OCI-LY7 (cell line): ENCODE measurements at regions not wholly inside any gene's neighbourhood (a gene's known extent, or its start where the extent isn't known, plus 50 kb on each side); places are given as distances from the start of the nearest gene placed in this dataset.

Experiments used
- CTCF ChIP-seq: fragments of 200-600 bp; sonication (generic); conservative IDR thresholded peaks from 2 replicates; pipeline ENCODE4 v1.5.1; 2014; ENCODE audit warnings: mild to moderate bottlenecking, antibody characterized with exemption, low read length, moderate library complexity, mixed read lengths
- EZH2phosphoT487 ChIP-seq: fragments of 200-600 bp; sonication (generic); IDR thresholded peaks from 2 replicates; pipeline ENCODE4 v1.6.1; 2018; ENCODE audit warnings: low read depth, borderline replicate concordance, mild to moderate bottlenecking, mixed run types, antibody characterized with exemption, low read length, moderate library complexity, mixed read lengths

DNA sequence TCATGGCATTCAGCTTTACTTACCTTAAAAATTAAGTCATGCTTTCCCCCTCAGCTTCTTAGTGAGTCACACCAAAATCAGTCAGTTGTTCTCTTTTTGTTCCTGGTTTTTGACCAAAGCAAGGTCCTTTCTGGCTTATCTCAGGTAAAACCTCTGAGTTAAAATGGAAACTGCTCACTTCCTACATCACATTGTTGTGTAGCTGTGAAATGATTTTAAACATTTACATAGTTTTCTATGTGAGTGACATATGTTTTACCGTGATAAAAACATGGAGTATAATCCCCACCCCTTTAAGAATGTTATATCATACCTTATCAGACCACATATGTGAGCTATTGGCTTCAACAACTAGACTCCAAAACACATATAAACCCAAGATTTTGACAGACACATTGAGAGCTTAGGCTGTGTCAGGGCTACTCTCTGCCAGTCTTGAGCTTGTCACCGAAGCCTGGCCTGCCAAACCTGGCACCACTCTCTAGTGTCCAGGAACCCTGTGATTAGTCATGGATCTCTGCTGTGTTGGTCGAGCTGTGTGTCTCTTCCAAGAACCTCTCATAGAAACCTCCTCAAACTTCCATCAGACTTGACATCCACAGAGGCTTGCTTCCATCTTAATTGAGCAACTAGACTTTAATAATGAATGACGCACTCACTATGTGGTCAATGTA, 113.7 kb upstream of the FOXN2 start:
- TF ChIP-seq CTCF = no peak
- TF ChIP-seq EZH2phosphoT487 = no peak
